NCI-H446 treated with DMSO at 0.1 percent for 48 hours (cell line): ENCODE measurements at regions not wholly inside any gene's neighbourhood (a gene's known extent, or its start where the extent isn't known, plus 50 kb on each side); places are given as distances from the start of the nearest gene placed in this dataset.
"Not testable (repeated sequence)": the region's sequence is repeated elsewhere in the genome, so short reads cannot be mapped to it uniquely, and the experiment has no call there.

Experiments used
- DNase-seq: peaks from one replicate; lab custom pipeline; 2025; lab: John Stamatoyannopoulos, UW

- no peak for DNase-seq
Measured at GRCh38 chr5:58357799-58358500, 101.9 kb downstream of the PLK2 start.

GRCh38 chr5:58357121-58357520 lies 102.8 kb downstream of the PLK2 start:
- DNase-seq = no peak

- DNase-seq = no peak
Measured at GRCh38 chr5:58356662-58357061, 103.2 kb downstream of the PLK2 start.

GRCh38 chr5:58354827-58355226 lies 105.1 kb downstream of the PLK2 start:
- DNase-seq = no peak

GRCh38 chr5:58353992-58354391 lies 105.9 kb downstream of the PLK2 start:
- no peak for DNase-seq

- no peak for DNase-seq
Measured at GRCh38 chr5:58351190-58351589, 108.7 kb downstream of the PLK2 start.

GRCh38 chr5:58348996-58349728 lies 110.7 kb downstream of the PLK2 start:
- no peak for DNase-seq

- no peak for DNase-seq
Measured at GRCh38 chr5:58346041-58346440, 113.8 kb downstream of the PLK2 start.

- no peak for DNase-seq
Measured at GRCh38 chr5:58341476-58341875, 118.4 kb downstream of the PLK2 start.

- DNase-seq = no peak
Measured at GRCh38 chr5:58335518-58335917, 124.4 kb downstream of the PLK2 start.

- DNase-seq = no peak
Measured at GRCh38 chr5:58334035-58334434, 125.9 kb downstream of the PLK2 start.

- DNase-seq = no peak
Measured at GRCh38 chr5:58330781-58331180, 129.1 kb downstream of the PLK2 start.

GRCh38 chr5:58327289-58327688 lies 132.6 kb downstream of the PLK2 start:
- DNase-seq = no peak

- no peak for DNase-seq
Measured at GRCh38 chr5:58326022-58326421, 133.9 kb downstream of the PLK2 start.

- no peak for DNase-seq
Measured at GRCh38 chr5:58322453-58322852, 137.4 kb downstream of the PLK2 start.

- no peak for DNase-seq
Measured at GRCh38 chr5:58318468-58318867, 141.4 kb downstream of the PLK2 start.

- no peak for DNase-seq
Measured at GRCh38 chr5:58317808-58318207, 142.1 kb downstream of the PLK2 start.

- no peak for DNase-seq
Measured at GRCh38 chr5:58317009-58317408, 142.9 kb downstream of the PLK2 start.

- no peak for DNase-seq
Measured at GRCh38 chr5:58315794-58316193, 144.1 kb downstream of the PLK2 start.

GRCh38 chr5:58314356-58315210 lies 145.3 kb downstream of the PLK2 start:
- no peak for DNase-seq

- DNase-seq = no peak
Measured at GRCh38 chr5:58312299-58312698, 147.6 kb downstream of the PLK2 start.

GRCh38 chr5:58311526-58311925 lies 148.4 kb downstream of the PLK2 start:
- no peak for DNase-seq

- not testable (repeated sequence) for DNase-seq
Measured at GRCh38 chr5:58308384-58308783, 151.5 kb downstream of the PLK2 start.
